Uterus (tissue), 3 donors: ENCODE measurements at regions not wholly inside any gene's neighbourhood (a gene's known extent, or its start where the extent isn't known, plus 50 kb on each side); places are given as distances from the start of the nearest gene placed in this dataset.

ENCODE experiments used
- DNase-seq, 2 donors: peaks; one replicate each; pipeline ENCODE4 v3.0.0-alpha.2; 2019 to 2020
- H3K27ac ChIP-seq, 2 donors: fragments of 200-600 bp; sonication (generic); 1 replicate in 1 of 2; 2 replicates in 1 of 2; pipeline ENCODE4 v1.5.1; 2016 to 2018
- H3K27me3 ChIP-seq, 2 donors: fragments of 200-600 bp; sonication (generic); one replicate each; pipeline ENCODE4 v1.5.1; 2018 to 2019; ENCODE audit warnings: control low read depth in 1 of 2
- H3K36me3 ChIP-seq, 2 donors: fragments of 200-600 bp; sonication (generic); one replicate each; pipeline ENCODE4 v1.5.1; 2019; ENCODE audit warnings: control low read depth in 1 of 2
- H3K4me1 ChIP-seq, 2 donors: fragments of 200-600 bp; sonication (generic); one replicate each; pipeline ENCODE4 v1.5.1; 2018 to 2019; ENCODE audit warnings: control low read depth in 1 of 2
- H3K4me3 ChIP-seq, 2 donors: fragments of 200-600 bp; sonication (generic); 1 replicate in 1 of 2; 2 replicates in 1 of 2; pipeline ENCODE4 v1.5.1; 2018 to 2019; ENCODE audit warnings: mild to moderate bottlenecking in 1 of 2
- H3K9me3 ChIP-seq, 2 donors: fragments of 200-600 bp; sonication (generic); one replicate each; pipeline ENCODE4 v1.5.1; 2019; ENCODE audit warnings: control low read depth in 1 of 2
- CTCF ChIP-seq, 4 experiments: fragments of 200-600 bp in 2 of 4; fragments of 450-650 bp in 2 of 4; sonication (generic) in 2 of 4; IDR thresholded peaks; one replicate each; pipeline ENCODE4 v1.5.1; 2016 to 2019; ENCODE audit warnings: antibody characterized with exemption in 4 of 4, mild to moderate bottlenecking in 2 of 4, moderate library complexity in 1 of 4
- POLR2A ChIP-seq, 2 donors: fragments of 450-650 bp; IDR thresholded peaks; one replicate each; pipeline ENCODE4 v1.6.1; 2016; ENCODE audit warnings: antibody characterized with exemption in 2 of 2, mild to moderate bottlenecking in 1 of 2, moderate library complexity in 1 of 2
- intact Hi-C: fragments of 100-400 bp; cut with DNase I; formaldehyde crosslinking; loops from one replicate; pipeline ENCODE4 v1.15.1; 2023; ENCODE audit warnings: low total_unique reads
- donor health status: DM: yes; HTN: yes; CAD: no.

- no peaks in the 10 kb centered on the region for H3K36me3 ChIP-seq
Measured at GRCh38 chrX:87808576-87809243, 291.1 kb downstream of the KLHL4 start.

DNA sequence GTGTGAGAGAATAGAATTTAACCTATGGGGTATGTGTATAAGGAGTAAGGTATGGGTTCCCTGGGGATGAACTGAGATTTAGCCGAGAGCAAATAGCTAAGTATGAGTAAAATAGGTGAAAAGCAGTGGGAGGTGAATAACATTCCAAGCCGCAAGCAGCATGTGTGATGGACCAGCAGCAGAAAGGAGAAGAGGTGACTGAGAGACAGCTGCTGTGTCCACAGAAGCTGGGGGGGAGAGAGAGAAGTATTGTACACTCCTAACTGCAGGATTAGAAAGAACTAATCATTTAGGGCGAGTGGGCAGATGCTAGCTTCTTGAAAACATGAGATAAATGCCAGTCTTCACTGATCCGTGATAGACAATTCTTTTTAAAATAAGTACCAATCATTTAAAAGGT is 296.0 kb downstream of the KLHL4 start:
- intact Hi-C loops, result no loop called here
- H3K9me3 ChIP-seq, result no peaks in the 10 kb centered on the region

More at GRCh38 chrX:87808576-87809243, 291.1 kb downstream of the KLHL4 start:
- intact Hi-C loops, result no loop called here
- TF ChIP-seq POLR2A (IDR thresholded peaks at IDR 0.05), result no peak
- no peak for TF ChIP-seq CTCF (IDR thresholded peaks at IDR 0.05)
- no peak for DNase-seq
- H3K9me3 ChIP-seq, result no peaks in the 10 kb centered on the region
- H3K27ac ChIP-seq, result peak overlapping the region in 1 of 2 donors; percentile 15
- H3K4me1 ChIP-seq, result no peaks in the 10 kb centered on the region
- no peaks in the 10 kb centered on the region for H3K27me3 ChIP-seq
- no peak overlapping the region for H3K4me3 ChIP-seq

GRCh38 chrX:87846956-87847355 is 329.4 kb downstream of the KLHL4 start:
- no peaks in the 10 kb centered on the region for H3K36me3 ChIP-seq
- no peak for DNase-seq
- intact Hi-C loops, result no loop called here
- TF ChIP-seq CTCF (IDR thresholded peaks at IDR 0.05), result no peak
- no peak for TF ChIP-seq POLR2A (IDR thresholded peaks at IDR 0.05)
- H3K4me3 ChIP-seq, result no peak overlapping the region
- no peaks in the 10 kb centered on the region for H3K4me1 ChIP-seq
- H3K27me3 ChIP-seq, result no peaks in the 10 kb centered on the region
- peaks cover 0 to 6% of the 10 kb centered on the region in 2 donors for H3K9me3 ChIP-seq
- no peak overlapping the region for H3K27ac ChIP-seq

More for the DNA sequence above, 296.0 kb downstream of the KLHL4 start:
- no peaks in the 10 kb centered on the region for H3K27me3 ChIP-seq
- H3K4me3 ChIP-seq, result no peak overlapping the region
- H3K36me3 ChIP-seq, result no peaks in the 10 kb centered on the region
- TF ChIP-seq CTCF (IDR thresholded peaks at IDR 0.05) (no peak), POLR2A (IDR thresholded peaks at IDR 0.05) (no peak)
- no peaks in the 10 kb centered on the region for H3K4me1 ChIP-seq
- H3K27ac ChIP-seq, result peak overlapping the region in 1 of 2 donors; percentile 27
- DNase-seq, result no peak

GRCh38 chrX:87873347-87873941 is 355.8 kb downstream of the KLHL4 start:
- H3K36me3 ChIP-seq, result no peaks in the 10 kb centered on the region
- H3K4me3 ChIP-seq, result no peak overlapping the region
- H3K9me3 ChIP-seq, result no peaks in the 10 kb centered on the region
- H3K27me3 ChIP-seq, result no peaks in the 10 kb centered on the region
- intact Hi-C loops, result no loop called here
- no peak for DNase-seq
- no peaks in the 10 kb centered on the region for H3K4me1 ChIP-seq
- no peak for TF ChIP-seq CTCF (IDR thresholded peaks at IDR 0.05)
- TF ChIP-seq POLR2A (IDR thresholded peaks at IDR 0.05), result no peak
- no peak overlapping the region for H3K27ac ChIP-seq

- H3K4me3 ChIP-seq, result no peak overlapping the region
- H3K4me1 ChIP-seq, result no peaks in the 10 kb centered on the region
- intact Hi-C loops, result no loop called here
- TF ChIP-seq CTCF (IDR thresholded peaks at IDR 0.05) (no peak), POLR2A (IDR thresholded peaks at IDR 0.05) (no peak)
- DNase-seq, result no peak
- H3K9me3 ChIP-seq, result no peaks in the 10 kb centered on the region
- H3K27ac ChIP-seq, result no peak overlapping the region
- no peaks in the 10 kb centered on the region for H3K36me3 ChIP-seq
- H3K27me3 ChIP-seq, result no peaks in the 10 kb centered on the region
Measured at GRCh38 chrX:87874043-87874442, 356.4 kb downstream of the KLHL4 start.
